Stimulated activated naive CD8-positive, alpha-beta T cell treated with anti-CD3 and anti-CD28 coated beads, Interleukin-15, Interleukin-2, amounts not matched to agents 100 ng/mL and 50 ng/mL, for 24 hours (primary cell): ENCODE measurements at regions not wholly inside any gene's neighbourhood (a gene's known extent, or its start where the extent isn't known, plus 50 kb on each side); places are given as distances from the start of the nearest gene placed in this dataset.
"Not testable (repeated sequence)": the region's sequence is repeated elsewhere in the genome, so short reads cannot be mapped to it uniquely, and the experiment has no call there.

Experiments
- H3K27ac Mint-ChIP-seq: one replicate; pipeline ENCODE4 v1.8.0; 2021; ENCODE audit warnings: mild to moderate bottlenecking, mixed read lengths
- H3K27me3 Mint-ChIP-seq: one replicate; pipeline ENCODE4 v1.8.0; 2021; ENCODE audit warnings: mixed read lengths
- H3K36me3 Mint-ChIP-seq: one replicate; pipeline ENCODE4 v1.8.0; 2021; ENCODE audit warnings: low read depth, mixed read lengths
- H3K4me1 Mint-ChIP-seq: one replicate; pipeline ENCODE4 v1.8.0; 2021; ENCODE audit warnings: low read depth, mixed read lengths
- H3K4me3 Mint-ChIP-seq: one replicate; pipeline ENCODE4 v1.8.0; 2021; ENCODE audit warnings: mild to moderate bottlenecking, mixed read lengths
- H3K9me3 Mint-ChIP-seq: one replicate; pipeline ENCODE4 v1.8.0; 2021; ENCODE audit warnings: mixed read lengths

DNA sequence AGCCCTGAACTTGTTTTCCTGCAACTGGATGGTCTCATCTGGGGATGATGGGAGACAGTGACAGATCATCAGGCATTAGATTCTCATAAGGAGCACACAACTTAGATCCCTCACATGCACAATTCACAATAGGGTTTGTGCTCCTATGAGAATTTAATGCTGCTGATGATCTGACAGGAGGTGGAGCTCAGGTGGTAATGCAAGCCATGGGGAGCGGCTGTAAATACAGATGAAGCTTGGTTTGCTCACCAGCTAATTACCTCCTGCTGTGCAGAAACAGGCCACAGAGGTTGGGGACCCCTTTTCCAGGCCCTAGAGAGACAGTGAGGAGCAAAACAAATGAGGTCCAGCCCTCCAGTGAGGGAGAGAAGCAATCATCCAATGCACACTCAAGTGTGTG is 168.6 kb downstream of the RGS9 start:
- H3K36me3 Mint-ChIP-seq, result no peaks in the 10 kb centered on the region
- no peak overlapping the region for H3K27ac Mint-ChIP-seq
- no peak overlapping the region for H3K4me3 Mint-ChIP-seq
- H3K9me3 Mint-ChIP-seq, result no peaks in the 10 kb centered on the region
- H3K27me3 Mint-ChIP-seq, result peaks cover 22% of the 10 kb centered on the region
- H3K4me1 Mint-ChIP-seq, result no peaks in the 10 kb centered on the region

DNA sequence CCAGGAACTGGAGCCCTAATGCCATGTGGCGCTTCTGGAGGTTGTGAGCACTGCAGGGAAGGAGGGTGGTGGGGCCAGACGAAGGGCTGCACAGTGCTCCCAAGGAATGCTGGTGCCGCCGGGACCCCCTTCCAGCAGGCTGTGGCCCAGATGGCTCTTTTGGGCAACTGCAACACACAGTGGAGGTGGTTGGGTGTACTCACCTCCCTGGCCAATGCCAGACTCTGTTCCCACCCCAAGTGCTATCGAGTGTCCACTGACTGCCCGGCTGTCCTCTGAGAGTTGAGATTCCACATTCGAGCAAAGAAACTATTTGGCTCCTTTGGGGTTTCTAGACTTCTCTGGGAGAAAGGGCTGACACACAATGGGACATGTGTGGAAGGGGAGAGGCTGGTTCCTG is 167.9 kb downstream of the RGS9 start:
- Mint-ChIP-seq H3K27ac (no peak overlapping the region), H3K36me3 (no peaks in the 10 kb centered on the region), H3K27me3 (peaks cover 22% of the 10 kb centered on the region), H3K9me3 (no peaks in the 10 kb centered on the region), H3K4me3 (no peak overlapping the region), H3K4me1 (no peaks in the 10 kb centered on the region)

GRCh38 chr17:65301882-65302281 is 164.7 kb downstream of the RGS9 start:
- H3K27ac Mint-ChIP-seq, H3K36me3 Mint-ChIP-seq, H3K4me1 Mint-ChIP-seq, H3K27me3 Mint-ChIP-seq, H3K4me3 Mint-ChIP-seq, H3K9me3 Mint-ChIP-seq: not testable (repeated sequence)

- Mint-ChIP-seq H3K36me3 (no peaks in the 10 kb centered on the region), H3K27ac (no peak overlapping the region), H3K4me3 (no peak overlapping the region), H3K9me3 (no peaks in the 10 kb centered on the region), H3K27me3 (peaks cover 8% of the 10 kb centered on the region), H3K4me1 (no peaks in the 10 kb centered on the region)
Measured at GRCh38 chr17:65301184-65301583, 164.0 kb downstream of the RGS9 start.

GRCh38 chr17:65297916-65298315 is 160.7 kb downstream of the RGS9 start:
- Mint-ChIP-seq H3K4me3 (no peak overlapping the region), H3K36me3 (no peaks in the 10 kb centered on the region), H3K27me3 (peaks cover 8% of the 10 kb centered on the region), H3K9me3 (no peaks in the 10 kb centered on the region), H3K4me1 (no peaks in the 10 kb centered on the region), H3K27ac (no peak overlapping the region)

GRCh38 chr17:65297384-65297783 is 160.2 kb downstream of the RGS9 start:
- Mint-ChIP-seq H3K4me3 (no peak overlapping the region), H3K36me3 (no peaks in the 10 kb centered on the region), H3K9me3 (no peaks in the 10 kb centered on the region), H3K27me3 (peaks cover 8% of the 10 kb centered on the region), H3K4me1 (no peaks in the 10 kb centered on the region), H3K27ac (no peak overlapping the region)

GRCh38 chr17:65294181-65294719 is 157.1 kb downstream of the RGS9 start:
- H3K4me3 Mint-ChIP-seq, result no peak overlapping the region
- no peaks in the 10 kb centered on the region for H3K9me3 Mint-ChIP-seq
- H3K4me1 Mint-ChIP-seq, result no peaks in the 10 kb centered on the region
- H3K36me3 Mint-ChIP-seq, result no peaks in the 10 kb centered on the region
- H3K27ac Mint-ChIP-seq, result no peak overlapping the region
- no peaks in the 10 kb centered on the region for H3K27me3 Mint-ChIP-seq

- Mint-ChIP-seq H3K27me3 (no peaks in the 10 kb centered on the region), H3K36me3 (no peaks in the 10 kb centered on the region), H3K4me3 (no peak overlapping the region), H3K4me1 (no peaks in the 10 kb centered on the region), H3K27ac (no peak overlapping the region), H3K9me3 (no peaks in the 10 kb centered on the region)
Measured at GRCh38 chr17:65293584-65294180, 156.5 kb downstream of the RGS9 start.

GRCh38 chr17:65292430-65292829 is 155.3 kb downstream of the RGS9 start:
- H3K4me1 Mint-ChIP-seq, result no peaks in the 10 kb centered on the region
- no peak overlapping the region for H3K4me3 Mint-ChIP-seq
- H3K27me3 Mint-ChIP-seq, result no peaks in the 10 kb centered on the region
- no peak overlapping the region for H3K27ac Mint-ChIP-seq
- no peaks in the 10 kb centered on the region for H3K36me3 Mint-ChIP-seq
- no peaks in the 10 kb centered on the region for H3K9me3 Mint-ChIP-seq

- H3K27ac Mint-ChIP-seq, H3K4me1 Mint-ChIP-seq, H3K27me3 Mint-ChIP-seq, H3K36me3 Mint-ChIP-seq, H3K9me3 Mint-ChIP-seq, H3K4me3 Mint-ChIP-seq: not testable (repeated sequence)
Measured at GRCh38 chr17:65291301-65291700, 154.1 kb downstream of the RGS9 start.

DNA sequence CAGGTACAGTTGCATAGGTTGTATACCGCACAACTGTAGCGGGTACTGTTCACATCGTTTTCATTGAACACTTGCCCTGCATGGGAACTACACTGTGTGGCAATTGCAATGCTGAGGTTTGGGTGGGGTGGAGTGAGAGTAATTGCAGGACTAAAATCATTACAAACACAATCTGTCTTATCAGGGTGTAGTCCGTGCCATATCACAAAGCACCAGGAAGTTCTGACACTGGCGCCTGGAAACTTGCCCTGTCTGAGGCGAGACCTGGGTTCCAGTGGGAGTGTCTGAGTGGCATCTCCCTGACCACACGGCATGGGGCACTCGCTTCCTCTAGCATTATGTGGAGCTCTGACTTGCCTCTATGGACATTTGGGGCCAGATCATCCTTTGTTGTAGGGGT is 153.4 kb downstream of the RGS9 start:
- no peaks in the 10 kb centered on the region for H3K27me3 Mint-ChIP-seq
- no peak overlapping the region for H3K4me3 Mint-ChIP-seq
- no peak overlapping the region for H3K27ac Mint-ChIP-seq
- H3K36me3 Mint-ChIP-seq, result no peaks in the 10 kb centered on the region
- no peaks in the 10 kb centered on the region for H3K4me1 Mint-ChIP-seq
- no peaks in the 10 kb centered on the region for H3K9me3 Mint-ChIP-seq

DNA sequence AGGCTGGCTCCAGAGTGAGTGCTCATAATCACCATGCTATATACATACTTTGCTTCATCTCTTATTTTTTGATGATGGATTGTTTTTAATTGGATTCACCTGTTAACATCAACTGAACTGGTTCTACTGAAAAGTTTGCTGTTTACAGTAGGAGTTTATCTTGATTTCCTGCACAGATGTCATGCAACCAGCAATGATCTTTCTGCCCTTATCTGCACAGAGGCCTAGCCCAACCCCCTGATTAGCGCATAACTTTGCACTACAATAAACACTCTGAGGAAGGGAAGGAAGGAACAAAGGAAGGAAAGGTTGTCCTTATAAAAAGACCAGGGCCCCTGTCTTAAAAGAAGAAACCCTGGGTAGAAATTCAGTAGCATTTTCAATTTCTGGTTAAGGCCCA is 152.9 kb downstream of the RGS9 start:
- no peaks in the 10 kb centered on the region for H3K9me3 Mint-ChIP-seq
- no peaks in the 10 kb centered on the region for H3K27me3 Mint-ChIP-seq
- no peaks in the 10 kb centered on the region for H3K36me3 Mint-ChIP-seq
- no peak overlapping the region for H3K4me3 Mint-ChIP-seq
- no peak overlapping the region for H3K27ac Mint-ChIP-seq
- H3K4me1 Mint-ChIP-seq, result no peaks in the 10 kb centered on the region

GRCh38 chr17:65287040-65287439 is 149.9 kb downstream of the RGS9 start:
- Mint-ChIP-seq H3K27me3 (peaks cover 4% of the 10 kb centered on the region), H3K4me1 (no peaks in the 10 kb centered on the region), H3K4me3 (no peak overlapping the region), H3K27ac (no peak overlapping the region), H3K9me3 (peaks cover 6% of the 10 kb centered on the region), H3K36me3 (no peaks in the 10 kb centered on the region)

GRCh38 chr17:65283704-65284103 is 146.5 kb downstream of the RGS9 start:
- no peak overlapping the region for H3K27ac Mint-ChIP-seq
- no peak overlapping the region for H3K4me3 Mint-ChIP-seq
- H3K4me1 Mint-ChIP-seq, result no peaks in the 10 kb centered on the region
- peaks cover 6% of the 10 kb centered on the region for H3K9me3 Mint-ChIP-seq
- H3K36me3 Mint-ChIP-seq, result no peaks in the 10 kb centered on the region
- H3K27me3 Mint-ChIP-seq, result peaks cover 4% of the 10 kb centered on the region

DNA sequence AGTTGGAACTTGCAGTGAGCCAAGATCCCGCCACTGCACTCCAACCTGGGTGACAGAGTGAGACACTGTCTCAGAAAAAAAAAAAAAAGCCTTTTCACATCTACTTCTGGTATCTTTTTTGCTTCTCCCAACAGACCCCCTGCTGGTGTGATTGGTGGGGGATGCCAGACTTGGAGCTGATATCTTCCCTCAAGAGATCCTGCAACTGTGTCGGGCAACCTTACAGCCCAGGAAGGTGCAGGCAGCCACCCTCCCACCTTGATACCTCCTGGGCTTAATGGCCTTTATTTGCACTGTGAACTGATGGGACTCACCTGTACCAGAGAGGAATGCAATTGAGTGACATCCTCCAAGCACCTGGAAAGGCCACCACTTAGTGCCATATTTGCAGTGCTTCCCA is 142.3 kb downstream of the RGS9 start:
- Mint-ChIP-seq H3K27me3 (peaks cover 30% of the 10 kb centered on the region), H3K27ac (no peak overlapping the region), H3K36me3 (no peaks in the 10 kb centered on the region), H3K4me1 (peaks cover 10% of the 10 kb centered on the region), H3K9me3 (peaks cover 6% of the 10 kb centered on the region), H3K4me3 (no peak overlapping the region)

- Mint-ChIP-seq H3K36me3 (no peaks in the 10 kb centered on the region), H3K27me3 (peaks cover 30% of the 10 kb centered on the region), H3K4me3 (no peak overlapping the region), H3K9me3 (peaks cover 6% of the 10 kb centered on the region), H3K27ac (no peak overlapping the region), H3K4me1 (peaks cover 10% of the 10 kb centered on the region)
Measured at GRCh38 chr17:65278820-65279184, 141.6 kb downstream of the RGS9 start.
